ENCODE measurements at regions not wholly inside any gene's neighbourhood (a gene's known extent, or its start where the extent isn't known, plus 50 kb on each side); places are given as distances from the start of the nearest gene placed in this dataset.

- TF ChIP-seq CTCF (IDR thresholded peaks at IDR 0.05): no peak
- no peaks in the 10 kb centered on the region for H3K9me3 ChIP-seq
- DNase-seq (no peak), ATAC-seq (no peak)
- H3K36me3 ChIP-seq (ENCODE audit: low read depth): no peaks in the 10 kb centered on the region
- H3K4me1 ChIP-seq (ENCODE audit: low read depth): no peaks in the 10 kb centered on the region
- H3K4me3 ChIP-seq: no peak overlapping the region
- intact Hi-C loops (cut with DNase I, micrococcal nuclease): no loop called here
These were observed 119.0 kb upstream of the SYT4 start for GRCh38 chr18:43396266-43396665.

DNA sequence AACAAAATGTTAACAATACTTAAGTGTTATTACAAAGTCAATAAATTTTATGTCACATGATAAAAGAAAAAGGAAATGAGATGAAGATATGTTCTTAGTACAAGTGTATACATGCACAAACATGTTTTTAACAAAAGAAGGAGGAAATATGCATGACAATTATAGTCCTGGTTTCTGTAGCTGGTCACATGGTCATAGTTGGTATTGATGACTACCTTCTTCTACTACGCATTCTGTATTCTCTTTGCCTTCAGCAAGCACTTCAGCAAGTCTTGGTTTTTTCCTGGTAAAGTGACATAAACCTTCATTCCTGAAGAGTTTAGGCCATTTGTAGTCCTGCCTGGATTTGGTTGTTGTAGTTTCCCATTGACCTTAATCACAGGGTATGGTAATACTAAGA lies 121.3 kb upstream of the SYT4 start:
- H3K9me3 ChIP-seq: no peaks in the 10 kb centered on the region

DNA sequence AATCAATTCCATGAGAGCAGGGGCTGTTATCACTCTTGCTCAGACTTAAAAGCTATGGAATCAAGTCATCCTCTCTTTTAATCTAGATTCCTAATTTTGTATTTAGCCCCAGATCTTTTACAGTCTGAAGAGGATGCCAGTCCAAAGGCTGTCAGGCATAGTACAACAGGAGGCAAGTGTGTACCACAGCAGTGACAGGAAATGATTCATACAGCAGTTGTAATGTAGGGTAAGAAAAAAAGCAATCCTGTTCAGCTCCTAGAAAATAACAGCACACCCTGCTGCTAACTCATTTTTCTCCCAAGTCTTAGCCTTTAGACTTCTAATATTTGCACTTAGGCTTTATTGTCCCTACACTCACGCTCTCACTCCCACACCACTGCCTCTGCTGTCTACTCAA lies 127.8 kb upstream of the SYT4 start:
- no peaks in the 10 kb centered on the region for H3K9me3 ChIP-seq
- DNase-seq (no peak), ATAC-seq (no peak)
- no peaks in the 10 kb centered on the region for H3K4me1 ChIP-seq (ENCODE audit: low read depth)
- no peaks in the 10 kb centered on the region for H3K36me3 ChIP-seq (ENCODE audit: low read depth)
- no peak for TF ChIP-seq CTCF (IDR thresholded peaks at IDR 0.05)
- H3K4me3 ChIP-seq: no peak overlapping the region
- intact Hi-C loops (cut with DNase I, micrococcal nuclease): no loop called here

More for the DNA sequence above, 121.3 kb upstream of the SYT4 start:
- Histone ChIP-seq H3K36me3 (ENCODE audit: low read depth) (no peaks in the 10 kb centered on the region), H3K4me3 (no peak overlapping the region), H3K4me1 (ENCODE audit: low read depth) (no peaks in the 10 kb centered on the region)
- ATAC-seq (no peak), DNase-seq (no peak)
- intact Hi-C loops (cut with DNase I, micrococcal nuclease): no loop called here
- no peak for TF ChIP-seq CTCF (IDR thresholded peaks at IDR 0.05)

DNA sequence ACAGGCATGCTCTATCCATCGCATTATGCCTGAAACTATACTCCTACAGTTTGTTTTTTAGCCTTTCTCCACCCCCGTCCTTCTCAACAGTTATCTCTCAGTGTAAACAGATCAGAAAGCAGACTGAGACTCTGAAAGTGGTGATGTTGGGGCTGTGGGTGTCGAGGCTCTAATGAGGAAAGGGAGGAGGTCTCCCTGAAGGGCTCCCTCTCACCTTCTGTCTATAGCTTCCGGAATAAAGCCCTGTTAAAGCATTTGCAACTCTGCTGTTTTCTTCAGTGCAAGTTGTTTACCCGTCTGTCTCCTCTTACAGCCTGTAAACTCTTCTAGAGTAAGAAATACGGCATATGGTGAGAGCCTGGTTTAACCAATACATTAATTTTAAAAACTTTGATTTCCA lies 136.7 kb upstream of the SYT4 start:
- ATAC-seq (no peak), DNase-seq (no peak)
- intact Hi-C loops (cut with DNase I, micrococcal nuclease): no loop called here
- Histone ChIP-seq H3K36me3 (ENCODE audit: low read depth) (no peaks in the 10 kb centered on the region), H3K9me3 (no peaks in the 10 kb centered on the region), H3K4me3 (no peak overlapping the region), H3K4me1 (ENCODE audit: low read depth) (no peaks in the 10 kb centered on the region)
- no peak for TF ChIP-seq CTCF (IDR thresholded peaks at IDR 0.05)

- DNase-seq (no peak), ATAC-seq (no peak)
- no peak for TF ChIP-seq CTCF (IDR thresholded peaks at IDR 0.05)
- Histone ChIP-seq H3K36me3 (ENCODE audit: low read depth) (no peaks in the 10 kb centered on the region), H3K4me1 (ENCODE audit: low read depth) (no peaks in the 10 kb centered on the region), H3K4me3 (no peak overlapping the region), H3K9me3 (no peaks in the 10 kb centered on the region)
- intact Hi-C loops (cut with DNase I, micrococcal nuclease): no loop called here
These were observed 142.8 kb upstream of the SYT4 start for GRCh38 chr18:43420091-43420490.

- ATAC-seq (no peak), DNase-seq (no peak)
- TF ChIP-seq CTCF (IDR thresholded peaks at IDR 0.05): no peak
- Histone ChIP-seq H3K4me1 (ENCODE audit: low read depth) (no peaks in the 10 kb centered on the region), H3K9me3 (no peaks in the 10 kb centered on the region), H3K4me3 (no peak overlapping the region), H3K36me3 (ENCODE audit: low read depth) (no peaks in the 10 kb centered on the region)
- intact Hi-C loops (cut with DNase I, micrococcal nuclease): no loop called here
These were observed 143.7 kb upstream of the SYT4 start for GRCh38 chr18:43420950-43421349.
